GM12865 (cell line): ENCODE measurements at regions not wholly inside any gene's neighbourhood (a gene's known extent, or its start where the extent isn't known, plus 50 kb on each side); places are given as distances from the start of the nearest gene placed in this dataset.

Source experiments
- DNase-seq: peaks from one replicate; pipeline ENCODE4 v3.0.0; 2010; ENCODE audit warnings: low read depth
- H3K4me3 ChIP-seq: 2 replicates; pipeline ENCODE4 v1.5.1; 2011; ENCODE audit warnings: mild to moderate bottlenecking, low read depth, low read length, control low read depth
- TF ChIP-seq, protein P1 (sequence below): IDR thresholded peaks from 2 replicates; pipeline ENCODE4 v1.5.1; 2011; ENCODE audit warnings: low read length, control low read depth, low read depth, inconsistent platforms; ENCODE audit not compliant: insufficient read depth; ENCODE audit errors: missing control alignments

DNA sequence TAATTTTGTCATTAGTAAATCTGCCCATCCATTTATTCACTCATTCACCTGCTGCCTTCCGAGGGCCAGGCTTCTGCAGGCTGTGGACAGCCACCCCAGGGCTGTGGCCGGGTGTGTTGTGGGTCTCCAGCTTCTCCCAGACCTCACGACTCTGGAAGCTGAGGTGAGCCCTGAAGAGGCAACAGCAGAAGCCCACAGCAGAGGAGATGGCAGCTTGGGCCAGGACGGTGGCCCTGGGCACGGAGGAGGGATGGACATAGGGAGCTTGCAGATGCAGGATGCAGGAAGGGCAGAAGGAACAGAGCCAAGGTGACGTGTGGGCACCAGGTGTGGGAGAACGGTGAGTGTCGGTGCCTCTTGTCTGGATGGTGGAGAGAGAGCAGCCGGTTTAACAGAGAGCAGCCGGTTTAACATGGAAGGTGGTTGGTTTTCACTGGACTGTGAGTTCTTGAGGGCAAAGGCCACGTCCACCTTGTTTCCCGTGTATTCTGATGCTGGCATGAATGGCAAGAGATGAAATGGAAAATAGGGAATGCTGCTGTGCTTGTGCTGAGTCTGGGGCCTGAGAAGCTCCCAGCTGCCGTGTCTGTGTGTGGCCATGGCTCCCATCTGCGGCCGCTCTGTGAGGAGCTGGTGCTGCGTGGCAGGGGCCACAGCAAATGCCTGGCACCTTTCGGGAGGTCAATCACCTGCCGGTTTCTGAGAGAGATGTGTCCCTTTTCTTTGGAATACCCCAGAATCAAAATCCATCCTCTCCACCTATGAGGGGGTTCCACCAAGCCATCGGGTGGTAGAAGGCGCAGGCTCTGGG, 669.9 kb downstream of the BRD1 start:
- TF ChIP-seq, protein P1, sequence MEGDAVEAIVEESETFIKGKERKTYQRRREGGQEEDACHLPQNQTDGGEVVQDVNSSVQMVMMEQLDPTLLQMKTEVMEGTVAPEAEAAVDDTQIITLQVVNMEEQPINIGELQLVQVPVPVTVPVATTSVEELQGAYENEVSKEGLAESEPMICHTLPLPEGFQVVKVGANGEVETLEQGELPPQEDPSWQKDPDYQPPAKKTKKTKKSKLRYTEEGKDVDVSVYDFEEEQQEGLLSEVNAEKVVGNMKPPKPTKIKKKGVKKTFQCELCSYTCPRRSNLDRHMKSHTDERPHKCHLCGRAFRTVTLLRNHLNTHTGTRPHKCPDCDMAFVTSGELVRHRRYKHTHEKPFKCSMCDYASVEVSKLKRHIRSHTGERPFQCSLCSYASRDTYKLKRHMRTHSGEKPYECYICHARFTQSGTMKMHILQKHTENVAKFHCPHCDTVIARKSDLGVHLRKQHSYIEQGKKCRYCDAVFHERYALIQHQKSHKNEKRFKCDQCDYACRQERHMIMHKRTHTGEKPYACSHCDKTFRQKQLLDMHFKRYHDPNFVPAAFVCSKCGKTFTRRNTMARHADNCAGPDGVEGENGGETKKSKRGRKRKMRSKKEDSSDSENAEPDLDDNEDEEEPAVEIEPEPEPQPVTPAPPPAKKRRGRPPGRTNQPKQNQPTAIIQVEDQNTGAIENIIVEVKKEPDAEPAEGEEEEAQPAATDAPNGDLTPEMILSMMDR: no peak
- no peak overlapping the region for H3K4me3 ChIP-seq
- DNase-seq: no peak

DNA sequence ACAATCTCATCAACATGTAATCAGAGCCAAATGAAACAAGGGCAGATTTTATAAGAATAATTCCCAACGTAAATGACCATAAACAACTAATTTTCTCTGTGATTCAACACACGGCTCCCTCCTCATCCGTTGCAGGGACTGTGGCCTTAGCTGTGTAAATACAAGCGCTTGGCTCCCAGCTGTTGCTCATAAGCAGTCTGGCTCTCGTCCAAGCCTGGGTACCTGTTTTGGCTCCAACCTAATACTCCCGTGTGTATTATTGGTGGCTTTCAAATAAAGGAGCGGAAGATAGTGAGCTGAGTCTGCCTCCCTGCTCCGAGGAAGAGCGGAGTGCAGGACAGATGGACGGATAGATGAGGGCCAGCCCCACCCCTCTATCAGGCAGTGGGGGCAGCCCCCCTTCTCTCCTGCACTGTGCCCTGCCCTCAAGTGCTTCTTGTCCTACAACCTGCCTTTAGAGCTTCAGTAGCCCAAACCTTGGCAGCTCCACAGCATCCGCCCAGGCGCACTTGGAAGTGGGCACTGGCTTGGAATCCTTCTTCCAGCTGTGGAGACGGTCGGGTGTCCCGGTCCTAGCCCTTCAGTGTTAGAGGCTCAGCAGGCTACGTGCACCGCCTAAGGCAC, 670.9 kb downstream of the BRD1 start:
- TF ChIP-seq, protein P1: no peak
- H3K4me3 ChIP-seq: no peak overlapping the region
- DNase-seq: no peak

GRCh38 chr22:49155770-49156580, 671.7 kb downstream of the BRD1 start:
- TF ChIP-seq, protein P1: no peak
- no peak overlapping the region for H3K4me3 ChIP-seq
- DNase-seq: no peak

DNA sequence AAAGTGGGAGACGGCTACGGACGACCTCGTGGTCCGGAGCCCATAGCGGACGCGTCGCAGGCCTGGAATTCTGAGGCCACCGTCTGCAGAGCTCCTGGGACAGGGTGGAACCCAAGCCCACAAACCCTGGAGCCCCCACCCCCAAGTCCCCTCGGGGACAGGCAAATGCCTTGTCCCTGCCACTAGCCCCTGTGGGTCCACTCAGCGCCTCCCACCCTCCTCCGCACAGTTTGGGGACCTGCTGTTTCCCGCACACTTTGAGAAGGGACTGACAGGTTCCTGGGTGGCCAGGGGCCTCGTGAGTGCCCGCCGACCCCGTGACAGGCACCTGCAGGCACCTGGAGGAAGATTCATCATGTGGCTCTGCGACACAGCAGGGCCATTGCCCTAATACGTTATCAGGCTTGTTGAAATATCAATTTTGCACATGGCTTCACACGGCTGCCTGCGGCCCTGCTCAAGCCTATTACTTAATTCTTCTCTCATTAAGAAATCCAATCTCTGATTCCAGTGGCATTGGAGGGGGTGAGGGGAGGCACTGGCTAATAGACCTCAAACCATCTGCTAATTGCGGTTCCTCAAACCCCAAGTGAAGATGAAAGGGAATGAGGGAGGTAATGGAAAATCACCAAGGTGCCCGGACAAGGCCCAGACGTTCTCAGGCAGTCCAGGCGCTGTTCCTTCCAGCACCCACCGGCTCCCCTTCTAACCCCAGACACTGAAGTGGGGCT, 672.5 kb downstream of the BRD1 start:
- TF ChIP-seq, protein P1: no peak
- no peak for DNase-seq
- H3K4me3 ChIP-seq: no peak overlapping the region

- no peak for DNase-seq
- H3K4me3 ChIP-seq: no peak overlapping the region
- TF ChIP-seq, protein P1: no peak
These were observed 673.2 kb downstream of the BRD1 start for GRCh38 chr22:49154433-49154832.

- TF ChIP-seq, protein P1: no peak
- no peak overlapping the region for H3K4me3 ChIP-seq
- no peak for DNase-seq
These were observed 673.8 kb downstream of the BRD1 start for GRCh38 chr22:49153921-49154320.
